ENCODE measurements at regions not wholly inside any gene's neighbourhood (a gene's known extent, or its start where the extent isn't known, plus 50 kb on each side); places are given as distances from the start of the nearest gene placed in this dataset.
A peak's percentile ranks its signal among the peaks of the same experiment; 100 is the strongest.

DNA sequence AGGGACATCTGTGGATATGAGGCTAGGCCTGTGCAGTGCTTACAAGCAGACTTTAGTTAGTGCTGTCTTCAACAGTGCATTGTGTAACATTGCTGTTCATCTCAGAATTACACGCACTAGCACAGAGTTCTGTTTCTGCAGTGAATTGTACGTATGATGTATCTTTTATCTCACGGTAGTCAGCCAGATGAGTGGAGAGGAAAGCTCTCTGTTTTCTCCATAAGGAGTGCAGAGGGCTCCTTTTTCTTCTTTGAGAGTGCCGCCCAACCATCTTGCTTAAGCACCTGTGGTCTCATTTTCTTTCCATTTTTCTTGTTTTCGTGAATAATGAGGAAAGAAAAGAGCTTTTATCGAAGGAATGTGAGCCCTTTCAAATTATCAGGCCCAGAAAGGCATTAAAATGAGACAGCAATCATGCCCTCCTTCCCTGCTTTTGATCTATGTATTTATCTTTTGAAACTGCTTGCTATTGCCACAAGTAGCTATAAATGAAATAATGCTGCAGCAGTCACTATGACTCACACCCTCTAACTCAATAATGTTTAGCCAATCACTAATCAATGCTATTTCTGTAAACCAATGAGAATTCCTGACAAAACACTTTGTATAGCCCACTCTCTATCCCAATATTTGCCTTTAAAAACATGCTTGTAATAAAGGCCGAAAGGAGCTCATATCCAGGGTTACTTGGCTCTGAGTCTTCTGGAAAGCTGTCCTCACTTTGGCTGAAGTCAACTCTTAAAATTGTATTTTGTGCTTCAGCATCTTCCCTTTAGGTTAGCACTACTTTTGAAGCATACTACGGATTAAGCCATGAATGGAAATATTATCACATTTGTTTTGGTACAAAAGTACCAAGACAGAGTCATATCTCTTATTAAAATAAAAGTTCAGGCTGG, 226.0 kb upstream of the P2RY1 start:
- H3K9ac ChIP-seq (ENCODE audit: low read length) = no peak overlapping the region
- H3K27me3 ChIP-seq (ENCODE audit: control insufficient read depth, insufficient read depth, low read length) = no peaks in the 10 kb centered on the region
- no peaks in the 10 kb centered on the region for H3K36me3 ChIP-seq (ENCODE audit: control insufficient read depth, insufficient read depth, low read length)
- H3K27ac ChIP-seq (ENCODE audit: low read depth, low read length) = peak overlapping the region; percentile 80; the same call in 1 of the 2 replicates
- H3K4me3 ChIP-seq (ENCODE audit: low read depth, low read length) = no peak overlapping the region
- H3K4me1 ChIP-seq (ENCODE audit: control insufficient read depth, insufficient read depth, low read length) = peaks cover 34% of the 10 kb centered on the region
- H3K9me3 ChIP-seq (ENCODE audit: control insufficient read depth, insufficient read depth, low read depth, low read length) = peaks cover 13% of the 10 kb centered on the region; the same call in 1 of the 2 replicates

- H3K36me3 ChIP-seq (ENCODE audit: control insufficient read depth, insufficient read depth, low read length) = no peaks in the 10 kb centered on the region
- H3K4me1 ChIP-seq (ENCODE audit: control insufficient read depth, insufficient read depth, low read length) = peaks cover 34% of the 10 kb centered on the region
- H3K9me3 ChIP-seq (ENCODE audit: control insufficient read depth, insufficient read depth, low read depth, low read length) = peaks cover 8% of the 10 kb centered on the region; the same call in 1 of the 2 replicates
- H3K4me3 ChIP-seq (ENCODE audit: low read depth, low read length) = 0 out of 2 replicates have a peak overlapping the region, but pooled peaks have one; percentile 14
- peak overlapping the region; percentile 80 for H3K27ac ChIP-seq (ENCODE audit: low read depth, low read length)
- no peak overlapping the region for H3K9ac ChIP-seq (ENCODE audit: low read length)
- no peaks in the 10 kb centered on the region for H3K27me3 ChIP-seq (ENCODE audit: control insufficient read depth, insufficient read depth, low read length)
These were observed 225.0 kb upstream of the P2RY1 start for GRCh38 chr3:152609891-152610290.

- peak overlapping the region; percentile 80 for H3K27ac ChIP-seq (ENCODE audit: low read depth, low read length)
- peaks cover 34% of the 10 kb centered on the region for H3K4me1 ChIP-seq (ENCODE audit: control insufficient read depth, insufficient read depth, low read length)
- no peaks in the 10 kb centered on the region for H3K36me3 ChIP-seq (ENCODE audit: control insufficient read depth, insufficient read depth, low read length)
- H3K9me3 ChIP-seq (ENCODE audit: control insufficient read depth, insufficient read depth, low read depth, low read length) = peaks cover 4% of the 10 kb centered on the region; the same call in 1 of the 2 replicates
- H3K27me3 ChIP-seq (ENCODE audit: control insufficient read depth, insufficient read depth, low read length) = no peaks in the 10 kb centered on the region
- H3K4me3 ChIP-seq (ENCODE audit: low read depth, low read length) = peak overlapping the region; percentile 14; the same call in 1 of the 2 replicates
- H3K9ac ChIP-seq (ENCODE audit: low read length) = no peak overlapping the region
These were observed 224.3 kb upstream of the P2RY1 start for GRCh38 chr3:152610622-152611021.

- Histone ChIP-seq H3K27me3 (ENCODE audit: control insufficient read depth, insufficient read depth, low read length) (no peaks in the 10 kb centered on the region), H3K4me1 (ENCODE audit: control insufficient read depth, insufficient read depth, low read length) (peaks cover 34% of the 10 kb centered on the region), H3K9ac (ENCODE audit: low read length) (no peak overlapping the region), H3K36me3 (ENCODE audit: control insufficient read depth, insufficient read depth, low read length) (no peaks in the 10 kb centered on the region), H3K4me3 (ENCODE audit: low read depth, low read length) (no peak overlapping the region), H3K9me3 (ENCODE audit: control insufficient read depth, insufficient read depth, low read depth, low read length) (no peaks in the 10 kb centered on the region), H3K27ac (ENCODE audit: low read depth, low read length) (no peak overlapping the region)
These were observed 223.0 kb upstream of the P2RY1 start for GRCh38 chr3:152611905-152612304.

- no peak overlapping the region for H3K27ac ChIP-seq (ENCODE audit: low read depth, low read length)
- no peaks in the 10 kb centered on the region for H3K36me3 ChIP-seq (ENCODE audit: control insufficient read depth, insufficient read depth, low read length)
- no peak overlapping the region for H3K9ac ChIP-seq (ENCODE audit: low read length)
- H3K4me3 ChIP-seq (ENCODE audit: low read depth, low read length) = no peak overlapping the region
- H3K9me3 ChIP-seq (ENCODE audit: control insufficient read depth, insufficient read depth, low read depth, low read length) = no peaks in the 10 kb centered on the region
- no peaks in the 10 kb centered on the region for H3K27me3 ChIP-seq (ENCODE audit: control insufficient read depth, insufficient read depth, low read length)
- H3K4me1 ChIP-seq (ENCODE audit: control insufficient read depth, insufficient read depth, low read length) = peaks cover 29% of the 10 kb centered on the region
These were observed 221.1 kb upstream of the P2RY1 start for GRCh38 chr3:152613851-152614250.

GRCh38 chr3:152615681-152616080, 219.2 kb upstream of the P2RY1 start:
- Histone ChIP-seq H3K9me3 (ENCODE audit: control insufficient read depth, insufficient read depth, low read depth, low read length) (no peaks in the 10 kb centered on the region), H3K27me3 (ENCODE audit: control insufficient read depth, insufficient read depth, low read length) (no peaks in the 10 kb centered on the region), H3K9ac (ENCODE audit: low read length) (no peak overlapping the region), H3K4me1 (ENCODE audit: control insufficient read depth, insufficient read depth, low read length) (peaks cover 11% of the 10 kb centered on the region), H3K4me3 (ENCODE audit: low read depth, low read length) (no peak overlapping the region), H3K36me3 (ENCODE audit: control insufficient read depth, insufficient read depth, low read length) (no peaks in the 10 kb centered on the region), H3K27ac (ENCODE audit: low read depth, low read length) (no peak overlapping the region)

- Histone ChIP-seq H3K36me3 (ENCODE audit: control insufficient read depth, insufficient read depth, low read length) (no peaks in the 10 kb centered on the region), H3K4me1 (ENCODE audit: control insufficient read depth, insufficient read depth, low read length) (peaks cover 6% of the 10 kb centered on the region), H3K27me3 (ENCODE audit: control insufficient read depth, insufficient read depth, low read length) (no peaks in the 10 kb centered on the region), H3K9me3 (ENCODE audit: control insufficient read depth, insufficient read depth, low read depth, low read length) (no peaks in the 10 kb centered on the region), H3K4me3 (ENCODE audit: low read depth, low read length) (no peak overlapping the region), H3K27ac (ENCODE audit: low read depth, low read length) (no peak overlapping the region), H3K9ac (ENCODE audit: low read length) (no peak overlapping the region)
These were observed 217.3 kb upstream of the P2RY1 start for GRCh38 chr3:152617609-152618008.

GRCh38 chr3:152618529-152618928, 216.4 kb upstream of the P2RY1 start:
- H3K4me3 ChIP-seq (ENCODE audit: low read depth, low read length) = no peak overlapping the region
- no peaks in the 10 kb centered on the region for H3K36me3 ChIP-seq (ENCODE audit: control insufficient read depth, insufficient read depth, low read length)
- H3K27me3 ChIP-seq (ENCODE audit: control insufficient read depth, insufficient read depth, low read length) = no peaks in the 10 kb centered on the region
- H3K27ac ChIP-seq (ENCODE audit: low read depth, low read length) = no peak overlapping the region
- no peak overlapping the region for H3K9ac ChIP-seq (ENCODE audit: low read length)
- H3K9me3 ChIP-seq (ENCODE audit: control insufficient read depth, insufficient read depth, low read depth, low read length) = no peaks in the 10 kb centered on the region
- H3K4me1 ChIP-seq (ENCODE audit: control insufficient read depth, insufficient read depth, low read length) = peaks cover 6% of the 10 kb centered on the region

GRCh38 chr3:152619691-152620090, 215.2 kb upstream of the P2RY1 start:
- Histone ChIP-seq H3K36me3 (ENCODE audit: control insufficient read depth, insufficient read depth, low read length) (no peaks in the 10 kb centered on the region), H3K27me3 (ENCODE audit: control insufficient read depth, insufficient read depth, low read length) (no peaks in the 10 kb centered on the region), H3K4me1 (ENCODE audit: control insufficient read depth, insufficient read depth, low read length) (peaks cover 6% of the 10 kb centered on the region)

DNA sequence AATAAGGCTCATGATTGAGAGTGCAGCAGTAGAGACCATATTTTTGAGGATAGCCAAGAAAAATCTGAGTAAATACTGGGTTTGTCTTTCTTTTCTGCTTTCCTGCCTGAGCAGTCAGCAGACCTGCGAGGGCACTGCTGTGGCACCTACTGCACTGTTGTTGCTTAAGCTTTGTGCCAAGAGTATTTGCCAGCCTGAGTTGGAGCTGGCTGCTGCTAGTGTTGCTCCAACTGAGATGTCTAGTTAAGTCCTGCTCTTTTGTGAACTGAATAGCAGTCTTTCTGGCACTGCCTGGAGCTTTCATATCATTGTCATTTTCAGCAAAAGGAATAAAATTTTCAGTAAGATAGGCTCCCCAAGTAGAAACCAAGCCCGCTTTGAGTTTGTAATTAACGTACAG, 214.5 kb upstream of the P2RY1 start:
- no peaks in the 10 kb centered on the region for H3K36me3 ChIP-seq (ENCODE audit: control insufficient read depth, insufficient read depth, low read length)
- H3K27me3 ChIP-seq (ENCODE audit: control insufficient read depth, insufficient read depth, low read length) = no peaks in the 10 kb centered on the region
- H3K9ac ChIP-seq (ENCODE audit: low read length) = no peak overlapping the region
- no peak overlapping the region for H3K4me3 ChIP-seq (ENCODE audit: low read depth, low read length)
- H3K4me1 ChIP-seq (ENCODE audit: control insufficient read depth, insufficient read depth, low read length) = peaks cover 6% of the 10 kb centered on the region
- no peaks in the 10 kb centered on the region for H3K9me3 ChIP-seq (ENCODE audit: control insufficient read depth, insufficient read depth, low read depth, low read length)
- H3K27ac ChIP-seq (ENCODE audit: low read depth, low read length) = no peak overlapping the region

More at GRCh38 chr3:152619691-152620090, 215.2 kb upstream of the P2RY1 start:
- no peak overlapping the region for H3K4me3 ChIP-seq (ENCODE audit: low read depth, low read length)
- no peak overlapping the region for H3K9ac ChIP-seq (ENCODE audit: low read length)
- no peak overlapping the region for H3K27ac ChIP-seq (ENCODE audit: low read depth, low read length)
- no peaks in the 10 kb centered on the region for H3K9me3 ChIP-seq (ENCODE audit: control insufficient read depth, insufficient read depth, low read depth, low read length)

DNA sequence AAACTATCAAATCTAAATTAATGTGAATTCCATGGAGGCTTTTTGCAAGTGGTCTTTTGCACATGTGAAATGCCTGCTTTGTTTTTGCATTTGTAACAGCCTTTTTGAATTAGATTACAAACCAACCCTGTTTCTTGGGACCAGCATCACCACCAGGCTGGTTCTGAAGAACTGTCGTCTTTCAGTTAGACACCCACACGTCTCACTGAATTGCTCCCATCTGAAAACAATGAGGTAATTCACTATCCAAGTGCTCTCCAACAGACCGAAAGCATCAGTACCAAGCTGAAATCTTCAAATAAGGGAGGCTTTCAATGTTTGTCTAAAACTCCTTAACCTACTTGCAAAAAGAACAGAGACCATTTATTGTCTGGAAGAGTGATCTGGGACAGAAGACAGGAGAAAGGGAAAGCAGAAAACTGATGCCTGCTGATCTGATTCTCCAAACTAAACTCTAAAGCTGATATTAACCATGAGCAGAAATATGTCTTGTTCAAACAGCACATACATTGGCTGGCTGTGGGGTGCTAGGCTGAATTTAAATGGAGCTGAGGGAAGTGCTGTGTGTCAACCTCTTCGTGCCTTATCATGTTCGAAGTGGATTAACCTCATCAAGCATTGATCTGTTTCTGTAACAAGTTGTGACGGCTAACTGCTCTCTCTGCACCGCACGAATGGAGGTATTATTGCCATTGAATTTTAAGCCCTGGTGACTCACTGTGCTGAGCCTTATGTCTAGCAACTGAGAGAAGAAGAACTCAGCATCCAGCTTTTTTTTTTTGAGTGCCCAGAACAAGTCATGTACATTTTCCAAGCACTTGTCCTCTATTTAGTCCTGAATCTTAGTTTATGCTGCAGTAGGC, 213.7 kb upstream of the P2RY1 start:
- Histone ChIP-seq H3K9me3 (ENCODE audit: control insufficient read depth, insufficient read depth, low read depth, low read length) (no peaks in the 10 kb centered on the region), H3K27me3 (ENCODE audit: control insufficient read depth, insufficient read depth, low read length) (no peaks in the 10 kb centered on the region), H3K9ac (ENCODE audit: low read length) (no peak overlapping the region), H3K4me1 (ENCODE audit: control insufficient read depth, insufficient read depth, low read length) (peaks cover 6% of the 10 kb centered on the region), H3K27ac (ENCODE audit: low read depth, low read length) (no peak overlapping the region), H3K4me3 (ENCODE audit: low read depth, low read length) (no peak overlapping the region), H3K36me3 (ENCODE audit: control insufficient read depth, insufficient read depth, low read length) (no peaks in the 10 kb centered on the region)

All from HUES6 (cell line).